Endodermal cell (in vitro differentiated cells): ENCODE measurements at regions not wholly inside any gene's neighbourhood (a gene's known extent, or its start where the extent isn't known, plus 50 kb on each side); places are given as distances from the start of the nearest gene placed in this dataset.

Experiments
- DNase-seq: peaks from one replicate; pipeline ENCODE4 v3.0.0-alpha.2; 2017
- H3K27ac ChIP-seq: 2 replicates; pipeline ENCODE4 v1.5.1; 2013; ENCODE audit warnings: mild to moderate bottlenecking, low read depth, low read length, moderate library complexity
- H3K27me3 ChIP-seq: 2 replicates; pipeline ENCODE4 v1.6.1; 2013; ENCODE audit warnings: mild to moderate bottlenecking, low read length, moderate library complexity; ENCODE audit not compliant: insufficient read depth, control insufficient read depth, poor library complexity, severe bottlenecking
- H3K36me3 ChIP-seq: 2 replicates; pipeline ENCODE4 v1.7.0; 2013; ENCODE audit warnings: mild to moderate bottlenecking, low read length, moderate library complexity; ENCODE audit not compliant: control insufficient read depth, insufficient read depth
- H3K4me1 ChIP-seq: one replicate; pipeline ENCODE4 v1.7.0; 2013; ENCODE audit warnings: low read length; ENCODE audit not compliant: control insufficient read depth, insufficient read depth
- H3K4me3 ChIP-seq: 2 replicates; pipeline ENCODE4 v1.5.1; 2013; ENCODE audit warnings: mild to moderate bottlenecking, low read length, moderate library complexity
- H3K9ac ChIP-seq: 2 replicates; pipeline ENCODE4 v1.6.1; 2013; ENCODE audit warnings: mild to moderate bottlenecking, low read length, moderate library complexity; ENCODE audit not compliant: poor library complexity, severe bottlenecking; ENCODE audit errors: extremely low read depth
- H3K9me3 ChIP-seq: 2 replicates; pipeline ENCODE4 v1.6.1; 2013; ENCODE audit warnings: mild to moderate bottlenecking, low read length, moderate library complexity; ENCODE audit not compliant: control insufficient read depth
- H3K27ac Mint-ChIP-seq: 2 replicates; pipeline ENCODE4 v1.8.0; 2020; ENCODE audit warnings: mixed read lengths
- H3K27me3 Mint-ChIP-seq: 2 replicates; pipeline ENCODE4 v1.8.0; 2021; ENCODE audit warnings: mild to moderate bottlenecking, mixed read lengths; ENCODE audit not compliant: insufficient read depth
- H3K36me3 Mint-ChIP-seq: 2 replicates; pipeline ENCODE4 v1.8.0; 2020; ENCODE audit warnings: low read depth, mixed read lengths
- H3K4me1 Mint-ChIP-seq: 2 replicates; pipeline ENCODE4 v1.8.0; 2020; ENCODE audit warnings: mixed read lengths
- H3K4me3 Mint-ChIP-seq: 2 replicates; pipeline ENCODE4 v1.8.0; 2020; ENCODE audit warnings: mild to moderate bottlenecking, moderate library complexity, mixed read lengths
- H3K9me3 Mint-ChIP-seq: 2 replicates; pipeline ENCODE4 v1.8.0; 2020; ENCODE audit warnings: mild to moderate bottlenecking, mixed read lengths
- WGBS, 2 experiments: methylation state at CpG; one replicate each; pipeline versions ENCODE4 v1.1.5 to v1.1.7; 2013; ENCODE audit warnings: missing lambda C conversion rate in 2 of 2, mixed read lengths in 1 of 2; ENCODE audit not compliant: insufficient coverage in 1 of 2, insufficient read length in 1 of 2; 5-methylcytosine and 5-hydroxymethylcytosine counted together
- TF ChIP-seq, protein P1 (sequence below): fragments of 200-600 bp; sonication (generic); conservative IDR thresholded peaks from 2 replicates; pipeline ENCODE4 v1.5.0; 2021; ENCODE audit warnings: antibody characterized with exemption, mild to moderate bottlenecking

DNA sequence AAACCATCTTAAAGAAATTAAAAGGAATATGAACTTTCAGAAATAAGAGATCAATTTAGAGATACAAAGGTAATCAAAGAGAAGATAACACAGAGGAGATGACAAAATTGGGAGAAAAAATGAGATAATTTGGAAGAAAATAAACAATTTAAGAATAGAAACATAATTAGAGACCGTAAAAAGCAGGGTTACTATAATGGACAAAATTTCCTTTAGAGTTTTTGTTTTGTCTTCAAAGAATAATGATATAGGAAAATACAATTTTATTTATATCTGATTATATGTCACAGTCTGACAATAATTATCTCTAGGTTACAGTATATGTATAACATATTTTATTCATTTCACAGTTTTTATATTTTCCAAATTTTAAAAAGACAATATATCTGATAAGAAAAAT lies 716.4 kb upstream of the ZNF804A start:
- Histone ChIP-seq H3K36me3 (no peaks in the 10 kb centered on the region), H3K27ac (no peak overlapping the region), H3K4me1 (no peaks in the 10 kb centered on the region), H3K9me3 (no peaks in the 10 kb centered on the region), H3K4me3 (no peak overlapping the region), H3K27me3 (no peaks in the 10 kb centered on the region), H3K9ac (no peak overlapping the region)
- Mint-ChIP-seq H3K36me3 (peaks cover 3% of the 10 kb centered on the region), H3K4me3 (no peak overlapping the region), H3K27me3 (no peaks in the 10 kb centered on the region), H3K9me3 (peaks cover 19% of the 10 kb centered on the region), H3K4me1 (no peaks in the 10 kb centered on the region), H3K27ac (no peak overlapping the region)
- DNase-seq = no peak
- no CpG with 5 or more reads among the region's 1 CpG for WGBS, 2 experiments
- TF ChIP-seq, protein P1, sequence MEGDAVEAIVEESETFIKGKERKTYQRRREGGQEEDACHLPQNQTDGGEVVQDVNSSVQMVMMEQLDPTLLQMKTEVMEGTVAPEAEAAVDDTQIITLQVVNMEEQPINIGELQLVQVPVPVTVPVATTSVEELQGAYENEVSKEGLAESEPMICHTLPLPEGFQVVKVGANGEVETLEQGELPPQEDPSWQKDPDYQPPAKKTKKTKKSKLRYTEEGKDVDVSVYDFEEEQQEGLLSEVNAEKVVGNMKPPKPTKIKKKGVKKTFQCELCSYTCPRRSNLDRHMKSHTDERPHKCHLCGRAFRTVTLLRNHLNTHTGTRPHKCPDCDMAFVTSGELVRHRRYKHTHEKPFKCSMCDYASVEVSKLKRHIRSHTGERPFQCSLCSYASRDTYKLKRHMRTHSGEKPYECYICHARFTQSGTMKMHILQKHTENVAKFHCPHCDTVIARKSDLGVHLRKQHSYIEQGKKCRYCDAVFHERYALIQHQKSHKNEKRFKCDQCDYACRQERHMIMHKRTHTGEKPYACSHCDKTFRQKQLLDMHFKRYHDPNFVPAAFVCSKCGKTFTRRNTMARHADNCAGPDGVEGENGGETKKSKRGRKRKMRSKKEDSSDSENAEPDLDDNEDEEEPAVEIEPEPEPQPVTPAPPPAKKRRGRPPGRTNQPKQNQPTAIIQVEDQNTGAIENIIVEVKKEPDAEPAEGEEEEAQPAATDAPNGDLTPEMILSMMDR = no peak

- WGBS, 2 experiments = 92 to 93% methylated on average over 8 to 31 of the region's 31 CpGs
- Mint-ChIP-seq H3K4me3 (no peak overlapping the region), H3K27me3 (no peaks in the 10 kb centered on the region), H3K27ac (no peak overlapping the region), H3K9me3 (peaks cover 23% of the 10 kb centered on the region), H3K4me1 (peaks cover 3% of the 10 kb centered on the region), H3K36me3 (peaks cover 3% of the 10 kb centered on the region)
- DNase-seq = no peak
- Histone ChIP-seq H3K4me3 (no peak overlapping the region), H3K27ac (no peak overlapping the region), H3K9me3 (no peaks in the 10 kb centered on the region), H3K4me1 (no peaks in the 10 kb centered on the region), H3K9ac (no peak overlapping the region), H3K36me3 (no peaks in the 10 kb centered on the region), H3K27me3 (no peaks in the 10 kb centered on the region)
- TF ChIP-seq, protein P1 = no peak
Observed at GRCh38 chr2:183892315-183892941, 705.9 kb upstream of the ZNF804A start.

GRCh38 chr2:183898641-183899040 lies 699.7 kb upstream of the ZNF804A start:
- H3K4me3 ChIP-seq = no peak overlapping the region
- peaks cover 3% of the 10 kb centered on the region for H3K36me3 Mint-ChIP-seq
- H3K27ac ChIP-seq = no peak overlapping the region
- 84% methylated on average over 1 of the region's 1 CpG; no CpG with 5 or more reads in 1 of the 2 experiments for WGBS, 2 experiments
- no peaks in the 10 kb centered on the region for H3K27me3 Mint-ChIP-seq
- no peaks in the 10 kb centered on the region for H3K27me3 ChIP-seq
- no peaks in the 10 kb centered on the region for H3K4me1 Mint-ChIP-seq
- no peak overlapping the region for H3K4me3 Mint-ChIP-seq
- no peaks in the 10 kb centered on the region for H3K36me3 ChIP-seq
- TF ChIP-seq, protein P1 = no peak
- H3K9ac ChIP-seq = no peak overlapping the region
- H3K9me3 ChIP-seq = no peaks in the 10 kb centered on the region
- H3K9me3 Mint-ChIP-seq = peaks cover 4% of the 10 kb centered on the region
- H3K27ac Mint-ChIP-seq = no peak overlapping the region
- DNase-seq = no peak
- H3K4me1 ChIP-seq = no peaks in the 10 kb centered on the region
